ENCODE measurements at regions not wholly inside any gene's neighbourhood (a gene's known extent, or its start where the extent isn't known, plus 50 kb on each side); places are given as distances from the start of the nearest gene placed in this dataset.

DNA sequence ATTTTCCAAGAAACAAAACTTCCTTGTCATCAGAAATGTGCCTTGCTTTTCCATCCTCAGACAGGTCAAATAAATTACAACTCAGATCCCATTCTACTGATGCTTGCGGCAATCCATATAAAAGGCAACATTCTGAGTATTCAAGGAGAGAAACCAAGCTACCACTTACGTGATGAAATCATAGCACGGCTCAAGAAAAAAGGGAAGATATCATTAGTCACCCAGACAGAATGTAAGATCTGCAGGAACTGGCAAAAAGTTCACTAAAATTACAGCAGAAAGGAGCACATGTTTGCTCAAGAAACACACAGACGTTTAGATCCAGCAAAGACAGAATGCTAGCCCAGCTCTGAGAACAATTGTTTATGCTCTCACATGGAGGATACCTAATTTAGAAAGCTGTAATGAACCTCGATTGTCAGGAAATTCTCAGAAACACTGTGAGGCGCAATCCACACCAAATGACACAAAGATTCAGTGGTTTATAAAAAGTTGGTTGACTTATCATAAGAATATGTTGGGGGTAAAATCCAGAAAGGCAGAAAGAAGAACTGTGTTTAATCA, 304.2 kb downstream of the ADGRG6 start:
- TF ChIP-seq, protein P1, sequence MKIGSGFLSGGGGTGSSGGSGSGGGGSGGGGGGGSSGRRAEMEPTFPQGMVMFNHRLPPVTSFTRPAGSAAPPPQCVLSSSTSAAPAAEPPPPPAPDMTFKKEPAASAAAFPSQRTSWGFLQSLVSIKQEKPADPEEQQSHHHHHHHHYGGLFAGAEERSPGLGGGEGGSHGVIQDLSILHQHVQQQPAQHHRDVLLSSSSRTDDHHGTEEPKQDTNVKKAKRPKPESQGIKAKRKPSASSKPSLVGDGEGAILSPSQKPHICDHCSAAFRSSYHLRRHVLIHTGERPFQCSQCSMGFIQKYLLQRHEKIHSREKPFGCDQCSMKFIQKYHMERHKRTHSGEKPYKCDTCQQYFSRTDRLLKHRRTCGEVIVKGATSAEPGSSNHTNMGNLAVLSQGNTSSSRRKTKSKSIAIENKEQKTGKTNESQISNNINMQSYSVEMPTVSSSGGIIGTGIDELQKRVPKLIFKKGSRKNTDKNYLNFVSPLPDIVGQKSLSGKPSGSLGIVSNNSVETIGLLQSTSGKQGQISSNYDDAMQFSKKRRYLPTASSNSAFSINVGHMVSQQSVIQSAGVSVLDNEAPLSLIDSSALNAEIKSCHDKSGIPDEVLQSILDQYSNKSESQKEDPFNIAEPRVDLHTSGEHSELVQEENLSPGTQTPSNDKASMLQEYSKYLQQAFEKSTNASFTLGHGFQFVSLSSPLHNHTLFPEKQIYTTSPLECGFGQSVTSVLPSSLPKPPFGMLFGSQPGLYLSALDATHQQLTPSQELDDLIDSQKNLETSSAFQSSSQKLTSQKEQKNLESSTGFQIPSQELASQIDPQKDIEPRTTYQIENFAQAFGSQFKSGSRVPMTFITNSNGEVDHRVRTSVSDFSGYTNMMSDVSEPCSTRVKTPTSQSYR (CRISPR knock-in tag; IDR thresholded peaks at IDR 0.05): no peak
- TF ChIP-seq NR2C2 (CRISPR knock-in tag; IDR thresholded peaks at IDR 0.05) (no peak), NR1H2 (CRISPR knock-in tag; IDR thresholded peaks at IDR 0.05) (no peak), HMGA2 (CRISPR knock-in tag; IDR thresholded peaks at IDR 0.05) (no peak), MXD4 (CRISPR knock-in tag; IDR thresholded peaks at IDR 0.05; ENCODE audit: borderline replicate concordance) (no peak), CREM (CRISPR knock-in tag; IDR thresholded peaks at IDR 0.05) (no peak)
- TF ChIP-seq, protein P2, sequence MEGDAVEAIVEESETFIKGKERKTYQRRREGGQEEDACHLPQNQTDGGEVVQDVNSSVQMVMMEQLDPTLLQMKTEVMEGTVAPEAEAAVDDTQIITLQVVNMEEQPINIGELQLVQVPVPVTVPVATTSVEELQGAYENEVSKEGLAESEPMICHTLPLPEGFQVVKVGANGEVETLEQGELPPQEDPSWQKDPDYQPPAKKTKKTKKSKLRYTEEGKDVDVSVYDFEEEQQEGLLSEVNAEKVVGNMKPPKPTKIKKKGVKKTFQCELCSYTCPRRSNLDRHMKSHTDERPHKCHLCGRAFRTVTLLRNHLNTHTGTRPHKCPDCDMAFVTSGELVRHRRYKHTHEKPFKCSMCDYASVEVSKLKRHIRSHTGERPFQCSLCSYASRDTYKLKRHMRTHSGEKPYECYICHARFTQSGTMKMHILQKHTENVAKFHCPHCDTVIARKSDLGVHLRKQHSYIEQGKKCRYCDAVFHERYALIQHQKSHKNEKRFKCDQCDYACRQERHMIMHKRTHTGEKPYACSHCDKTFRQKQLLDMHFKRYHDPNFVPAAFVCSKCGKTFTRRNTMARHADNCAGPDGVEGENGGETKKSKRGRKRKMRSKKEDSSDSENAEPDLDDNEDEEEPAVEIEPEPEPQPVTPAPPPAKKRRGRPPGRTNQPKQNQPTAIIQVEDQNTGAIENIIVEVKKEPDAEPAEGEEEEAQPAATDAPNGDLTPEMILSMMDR (IDR thresholded peaks at IDR 0.05): no peak
- TF ChIP-seq, protein P3, sequence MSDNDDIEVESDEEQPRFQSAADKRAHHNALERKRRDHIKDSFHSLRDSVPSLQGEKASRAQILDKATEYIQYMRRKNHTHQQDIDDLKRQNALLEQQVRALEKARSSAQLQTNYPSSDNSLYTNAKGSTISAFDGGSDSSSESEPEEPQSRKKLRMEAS (CRISPR knock-in tag; IDR thresholded peaks at IDR 0.05): no peak
- TF ChIP-seq, protein P4, sequence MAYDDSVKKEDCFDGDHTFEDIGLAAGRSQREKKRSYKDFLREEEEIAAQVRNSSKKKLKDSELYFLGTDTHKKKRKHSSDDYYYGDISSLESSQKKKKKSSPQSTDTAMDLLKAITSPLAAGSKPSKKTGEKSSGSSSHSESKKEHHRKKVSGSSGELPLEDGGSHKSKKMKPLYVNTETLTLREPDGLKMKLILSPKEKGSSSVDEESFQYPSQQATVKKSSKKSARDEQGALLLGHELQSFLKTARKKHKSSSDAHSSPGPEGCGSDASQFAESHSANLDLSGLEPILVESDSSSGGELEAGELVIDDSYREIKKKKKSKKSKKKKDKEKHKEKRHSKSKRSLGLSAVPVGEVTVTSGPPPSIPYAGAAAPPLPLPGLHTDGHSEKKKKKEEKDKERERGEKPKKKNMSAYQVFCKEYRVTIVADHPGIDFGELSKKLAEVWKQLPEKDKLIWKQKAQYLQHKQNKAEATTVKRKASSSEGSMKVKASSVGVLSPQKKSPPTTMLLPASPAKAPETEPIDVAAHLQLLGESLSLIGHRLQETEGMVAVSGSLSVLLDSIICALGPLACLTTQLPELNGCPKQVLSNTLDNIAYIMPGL (CRISPR knock-in tag; IDR thresholded peaks at IDR 0.05): no peak
- TF ChIP-seq, protein P5, sequence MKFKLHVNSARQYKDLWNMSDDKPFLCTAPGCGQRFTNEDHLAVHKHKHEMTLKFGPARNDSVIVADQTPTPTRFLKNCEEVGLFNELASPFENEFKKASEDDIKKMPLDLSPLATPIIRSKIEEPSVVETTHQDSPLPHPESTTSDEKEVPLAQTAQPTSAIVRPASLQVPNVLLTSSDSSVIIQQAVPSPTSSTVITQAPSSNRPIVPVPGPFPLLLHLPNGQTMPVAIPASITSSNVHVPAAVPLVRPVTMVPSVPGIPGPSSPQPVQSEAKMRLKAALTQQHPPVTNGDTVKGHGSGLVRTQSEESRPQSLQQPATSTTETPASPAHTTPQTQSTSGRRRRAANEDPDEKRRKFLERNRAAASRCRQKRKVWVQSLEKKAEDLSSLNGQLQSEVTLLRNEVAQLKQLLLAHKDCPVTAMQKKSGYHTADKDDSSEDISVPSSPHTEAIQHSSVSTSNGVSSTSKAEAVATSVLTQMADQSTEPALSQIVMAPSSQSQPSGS (CRISPR knock-in tag; IDR thresholded peaks at IDR 0.05; ENCODE audit: borderline replicate concordance, low read depth): no peak

Measured in WTC11 (cell line).